Nephron (organoid): ENCODE measurements at regions not wholly inside any gene's neighbourhood (a gene's known extent, or its start where the extent isn't known, plus 50 kb on each side); places are given as distances from the start of the nearest gene placed in this dataset.

Experiments
- H3K27ac Mint-ChIP-seq, 3 experiments: 2 replicates each; pipeline ENCODE4 v1.8.0; 2020; ENCODE audit warnings: mixed read lengths in 3 of 3, mild to moderate bottlenecking in 2 of 3, moderate library complexity in 1 of 3
- H3K27me3 Mint-ChIP-seq: 2 replicates; pipeline ENCODE4 v1.8.0; 2021; ENCODE audit warnings: low read depth, mild to moderate bottlenecking, moderate library complexity, mixed read lengths
- H3K36me3 Mint-ChIP-seq: 2 replicates; pipeline ENCODE4 v1.8.0; 2020; ENCODE audit warnings: low read depth, mixed read lengths
- H3K4me1 Mint-ChIP-seq: 2 replicates; pipeline ENCODE4 v1.8.0; 2020; ENCODE audit warnings: mixed read lengths
- H3K4me3 Mint-ChIP-seq, 3 experiments: 2 replicates each; pipeline ENCODE4 v1.8.0; 2020; ENCODE audit warnings: mild to moderate bottlenecking in 3 of 3, mixed read lengths in 3 of 3, moderate library complexity in 2 of 3
- H3K9me3 Mint-ChIP-seq: 2 replicates; pipeline ENCODE4 v1.8.0; 2020; ENCODE audit warnings: mixed read lengths
- TF ChIP-seq, protein P1 (sequence below), 3 experiments: fragments of 200-600 bp; sonication (generic); IDR thresholded peaks; one replicate each; pipeline ENCODE4 v1.5.0; 2021; ENCODE audit warnings: antibody characterized with exemption in 3 of 3; ENCODE audit not compliant: unreplicated experiment in 3 of 3

DNA sequence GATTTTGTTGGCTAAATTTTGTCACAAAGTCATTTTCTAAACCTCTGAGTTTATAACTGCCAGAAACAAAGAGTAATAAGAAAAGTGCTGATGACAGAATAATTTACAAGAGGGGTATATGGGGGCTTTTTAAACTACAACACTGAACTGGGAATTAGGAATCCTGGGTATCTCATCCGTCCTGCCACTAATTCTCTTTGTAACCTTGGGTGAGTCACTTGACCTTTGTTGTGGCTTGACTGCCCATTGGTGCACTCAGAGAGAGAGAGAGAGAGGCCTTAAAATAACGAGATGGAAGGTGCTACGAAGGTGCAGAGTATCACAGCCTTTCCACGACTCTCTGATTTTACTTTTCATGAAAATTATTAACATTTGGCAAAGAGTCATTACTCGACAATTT is 130.3 kb upstream of the CNTLN start:
- H3K36me3 Mint-ChIP-seq, result no peaks in the 10 kb centered on the region
- H3K4me1 Mint-ChIP-seq, result peaks cover 27% of the 10 kb centered on the region
- TF ChIP-seq, protein P1, sequence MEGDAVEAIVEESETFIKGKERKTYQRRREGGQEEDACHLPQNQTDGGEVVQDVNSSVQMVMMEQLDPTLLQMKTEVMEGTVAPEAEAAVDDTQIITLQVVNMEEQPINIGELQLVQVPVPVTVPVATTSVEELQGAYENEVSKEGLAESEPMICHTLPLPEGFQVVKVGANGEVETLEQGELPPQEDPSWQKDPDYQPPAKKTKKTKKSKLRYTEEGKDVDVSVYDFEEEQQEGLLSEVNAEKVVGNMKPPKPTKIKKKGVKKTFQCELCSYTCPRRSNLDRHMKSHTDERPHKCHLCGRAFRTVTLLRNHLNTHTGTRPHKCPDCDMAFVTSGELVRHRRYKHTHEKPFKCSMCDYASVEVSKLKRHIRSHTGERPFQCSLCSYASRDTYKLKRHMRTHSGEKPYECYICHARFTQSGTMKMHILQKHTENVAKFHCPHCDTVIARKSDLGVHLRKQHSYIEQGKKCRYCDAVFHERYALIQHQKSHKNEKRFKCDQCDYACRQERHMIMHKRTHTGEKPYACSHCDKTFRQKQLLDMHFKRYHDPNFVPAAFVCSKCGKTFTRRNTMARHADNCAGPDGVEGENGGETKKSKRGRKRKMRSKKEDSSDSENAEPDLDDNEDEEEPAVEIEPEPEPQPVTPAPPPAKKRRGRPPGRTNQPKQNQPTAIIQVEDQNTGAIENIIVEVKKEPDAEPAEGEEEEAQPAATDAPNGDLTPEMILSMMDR (IDR thresholded peaks at IDR 0.05; ENCODE audit: unreplicated experiment in 3 of 3), result no peak
- H3K4me3 Mint-ChIP-seq, result peak overlapping the region in 1 of 3 experiments; percentile 17
- H3K9me3 Mint-ChIP-seq, result peaks cover 6% of the 10 kb centered on the region
- no peaks in the 10 kb centered on the region for H3K27me3 Mint-ChIP-seq
- peak overlapping the region; percentile 83 to 89 (median 87) for H3K27ac Mint-ChIP-seq

DNA sequence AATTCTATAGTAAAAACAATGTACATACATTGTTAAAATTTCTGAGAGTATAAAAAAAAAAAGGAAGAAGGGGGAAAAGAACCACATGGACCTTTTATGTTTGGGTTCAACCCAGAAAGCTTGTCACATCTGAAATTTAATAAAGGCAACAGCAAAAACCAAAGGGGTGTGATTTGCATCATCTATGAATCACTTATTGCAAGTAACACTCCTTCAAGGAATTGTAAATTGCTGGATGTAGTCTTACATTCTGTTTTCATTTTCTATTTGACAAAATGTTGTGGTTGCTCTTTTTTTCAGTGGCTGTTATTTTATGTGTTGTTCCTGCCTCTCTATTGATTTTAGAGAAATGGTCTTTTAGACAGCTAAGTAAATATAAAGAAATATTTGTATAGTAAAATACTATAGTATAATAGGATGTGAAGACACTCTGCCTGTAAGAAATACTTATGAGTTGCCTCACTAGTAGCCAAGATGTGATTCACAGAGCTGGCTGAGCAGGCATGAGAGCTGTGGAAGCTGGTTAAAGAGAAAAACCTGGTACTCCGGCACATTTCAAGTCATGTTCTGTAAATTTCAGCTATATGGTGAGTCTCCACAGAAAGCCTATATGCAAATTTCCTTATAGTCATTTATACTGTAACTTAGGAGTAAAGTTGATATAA is 131.1 kb upstream of the CNTLN start:
- TF ChIP-seq, protein P1 (IDR thresholded peaks at IDR 0.05; ENCODE audit: unreplicated experiment in 3 of 3), result no peak
- Mint-ChIP-seq H3K36me3 (no peaks in the 10 kb centered on the region), H3K27me3 (no peaks in the 10 kb centered on the region), H3K4me3 (no peak overlapping the region), H3K27ac (no peak overlapping the region), H3K9me3 (peaks cover 9% of the 10 kb centered on the region), H3K4me1 (peaks cover 21% of the 10 kb centered on the region)

DNA sequence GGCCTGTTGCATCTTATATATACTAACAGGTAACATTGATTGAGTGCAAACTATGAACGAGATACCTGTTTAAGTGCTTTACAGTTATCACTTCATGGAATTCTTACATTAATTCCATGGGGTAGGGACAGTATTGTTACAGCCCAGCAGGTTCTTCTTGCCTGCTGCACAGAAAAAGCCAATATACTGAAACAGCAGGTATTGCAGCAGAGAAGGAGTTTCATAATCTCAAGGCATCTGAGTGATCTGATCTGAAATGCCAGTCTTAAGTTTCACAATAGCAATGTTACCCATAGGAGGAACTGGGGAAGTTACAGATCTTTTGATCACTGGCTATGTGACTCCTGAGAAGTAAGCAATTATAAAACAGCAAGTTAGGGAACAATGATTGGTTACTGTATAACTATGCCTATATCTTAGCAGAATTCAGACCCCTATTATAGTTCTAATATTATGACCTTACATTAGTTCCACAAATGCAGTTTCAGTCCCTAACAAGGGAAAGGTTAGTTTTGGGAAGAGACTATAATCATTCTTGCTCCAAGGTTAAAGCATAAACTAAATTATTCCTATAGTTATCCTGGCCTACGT is 126.5 kb upstream of the BNC2 start:
- Mint-ChIP-seq H3K36me3 (peaks cover 10% of the 10 kb centered on the region), H3K27me3 (no peaks in the 10 kb centered on the region), H3K9me3 (peaks cover 35% of the 10 kb centered on the region), H3K4me1 (no peaks in the 10 kb centered on the region), H3K4me3 (no peak overlapping the region), H3K27ac (no peak overlapping the region)
- TF ChIP-seq, protein P1 (IDR thresholded peaks at IDR 0.05; ENCODE audit: unreplicated experiment in 3 of 3), result no peak

DNA sequence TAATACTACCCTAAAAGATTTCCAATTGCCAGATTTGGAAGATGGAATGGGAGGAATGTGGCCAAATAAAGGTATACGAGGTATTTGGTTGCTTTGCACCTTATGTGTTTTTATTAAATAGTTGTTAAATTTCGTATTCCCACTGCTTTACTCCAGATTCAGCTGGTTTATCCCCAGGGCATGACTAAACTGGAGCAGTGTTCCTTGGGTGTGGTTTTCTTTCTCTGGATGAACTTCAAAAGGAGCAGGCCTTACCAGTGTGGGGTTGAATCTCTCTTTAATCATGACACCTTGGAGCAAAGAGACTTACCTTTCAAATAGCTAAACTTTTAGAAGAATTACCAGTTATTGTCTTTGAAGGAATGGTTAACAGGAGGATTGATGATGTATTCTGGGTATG is 121.7 kb upstream of the BNC2 start:
- Mint-ChIP-seq H3K36me3 (peaks cover 10% of the 10 kb centered on the region), H3K9me3 (peaks cover 19% of the 10 kb centered on the region), H3K4me3 (no peak overlapping the region), H3K4me1 (peaks cover 2% of the 10 kb centered on the region), H3K27me3 (no peaks in the 10 kb centered on the region), H3K27ac (no peak overlapping the region)
- TF ChIP-seq, protein P1 (IDR thresholded peaks at IDR 0.05; ENCODE audit: unreplicated experiment in 3 of 3), result no peak

DNA sequence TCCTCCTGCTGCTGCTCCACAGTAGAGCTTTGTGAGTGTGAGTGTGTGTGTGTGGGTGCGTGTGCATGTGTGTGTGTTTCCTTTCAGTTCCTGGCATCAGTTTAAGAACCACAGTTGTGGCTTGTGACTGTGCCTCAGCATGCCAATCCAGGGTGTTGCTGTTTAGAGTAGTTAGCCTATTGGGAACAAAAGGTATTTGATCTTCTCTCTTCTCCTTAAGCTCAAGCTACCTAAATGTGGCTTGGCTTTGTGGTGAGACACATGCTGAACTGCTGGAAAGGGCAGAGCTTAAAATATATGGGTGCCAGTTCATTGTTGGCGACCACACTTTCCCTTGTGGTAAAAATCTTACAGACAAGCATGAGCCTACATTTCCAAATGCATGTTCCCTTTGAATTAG is 116.6 kb upstream of the BNC2 start:
- TF ChIP-seq, protein P1 (IDR thresholded peaks at IDR 0.05; ENCODE audit: unreplicated experiment in 3 of 3), result no peak
- Mint-ChIP-seq H3K4me3 (no peak overlapping the region), H3K27ac (peak overlapping the region in 2 of 3 experiments; percentile 2 to 75), H3K36me3 (no peaks in the 10 kb centered on the region), H3K4me1 (peaks cover 22% of the 10 kb centered on the region), H3K9me3 (no peaks in the 10 kb centered on the region), H3K27me3 (peaks cover 5% of the 10 kb centered on the region)

DNA sequence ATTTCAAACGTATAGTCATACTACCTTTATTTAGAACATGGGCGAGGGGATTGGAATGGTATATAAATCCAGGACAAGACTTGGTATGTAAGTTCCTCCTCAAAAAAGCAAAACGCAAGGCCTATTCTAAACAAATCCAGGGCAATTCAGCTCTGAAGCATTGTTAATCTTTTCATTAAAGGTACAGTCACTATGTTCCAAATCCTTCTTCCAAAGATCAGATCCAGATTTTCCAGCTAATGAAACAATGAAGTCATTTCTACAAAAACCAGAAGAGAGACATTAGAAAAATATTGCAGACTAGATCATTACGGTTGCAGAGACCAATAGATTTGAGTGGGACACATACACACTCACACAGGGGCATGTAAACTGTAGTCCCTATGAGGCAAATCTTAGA is 116.1 kb upstream of the BNC2 start:
- Mint-ChIP-seq H3K27ac (peak overlapping the region in 2 of 3 experiments; percentile 49 to 75), H3K27me3 (peaks cover 5% of the 10 kb centered on the region), H3K4me3 (no peak overlapping the region), H3K36me3 (no peaks in the 10 kb centered on the region), H3K9me3 (no peaks in the 10 kb centered on the region), H3K4me1 (peaks cover 22% of the 10 kb centered on the region)
- TF ChIP-seq, protein P1 (IDR thresholded peaks at IDR 0.05; ENCODE audit: unreplicated experiment in 3 of 3), result no peak
